Neural progenitor cell (in vitro differentiated cells): ENCODE measurements at regions not wholly inside any gene's neighbourhood (a gene's known extent, or its start where the extent isn't known, plus 50 kb on each side); places are given as distances from the start of the nearest gene placed in this dataset.

Source experiments
- CTCF ChIP-seq: fragments of 200-600 bp; sonication (generic); IDR thresholded peaks from 2 replicates; pipeline ENCODE4 v1.5.1; 2017; ENCODE audit warnings: antibody characterized with exemption, mild to moderate bottlenecking
- EZH2phosphoT487 ChIP-seq: fragments of 200-600 bp; sonication (generic); IDR thresholded peaks from 2 replicates; pipeline ENCODE4 v1.6.1; 2017; ENCODE audit warnings: antibody characterized with exemption

- TF ChIP-seq CTCF (no peak), EZH2phosphoT487 (no peak)
These were observed 271.0 kb downstream of the MYCN start for GRCh38 chr2:16211341-16211740.
